ENCODE measurements at regions not wholly inside any gene's neighbourhood (a gene's known extent, or its start where the extent isn't known, plus 50 kb on each side); places are given as distances from the start of the nearest gene placed in this dataset.
A peak's percentile ranks its signal among the peaks of the same experiment; 100 is the strongest.

DNA sequence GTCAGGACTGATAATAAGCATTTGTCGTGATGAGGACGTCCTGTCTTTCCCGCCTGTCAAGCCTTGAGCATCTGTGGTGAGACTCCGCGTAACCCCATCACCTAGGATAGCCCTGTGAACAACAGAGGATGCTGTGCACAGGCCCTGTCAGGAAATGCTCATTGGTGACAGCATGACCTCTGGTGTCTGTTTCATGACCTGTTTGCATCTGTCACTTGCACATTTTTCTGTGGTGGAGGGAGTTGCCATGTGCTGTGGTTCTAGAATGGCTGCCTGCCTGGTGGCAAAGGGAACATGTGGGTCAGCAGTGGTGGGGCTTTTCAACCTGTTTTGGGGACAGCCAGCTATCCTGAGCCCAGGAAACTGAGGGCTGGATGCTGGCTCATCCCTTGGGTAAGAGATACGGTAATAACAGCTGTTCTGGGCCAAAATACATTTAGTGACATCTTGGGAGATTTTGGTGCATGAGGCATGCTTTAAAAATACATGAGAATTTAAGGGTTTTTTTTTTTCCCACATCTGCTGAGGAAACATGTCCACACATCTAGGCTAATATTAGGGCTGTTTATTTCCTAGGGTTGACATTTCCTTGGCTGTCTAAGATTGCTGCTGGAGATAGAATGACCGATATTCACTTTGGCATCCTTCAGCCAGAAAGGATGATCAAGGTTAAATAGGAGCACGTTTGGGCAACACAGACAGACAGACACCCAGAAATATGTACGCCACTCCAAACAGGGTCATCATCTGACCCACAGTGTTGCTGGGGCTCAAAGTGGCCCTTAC lies 52.9 kb downstream of the KCNC4 start:
- Mint-ChIP-seq H3K36me3 (ENCODE audit: low read depth) (no peaks in the 10 kb centered on the region), H3K4me1 (peaks cover 16% of the 10 kb centered on the region; the same call in 2 of the 3 replicates), H3K9me3 (no peaks in the 10 kb centered on the region), H3K4me3 (no peak overlapping the region), H3K27me3 (ENCODE audit: insufficient read depth, low read depth, poor library complexity) (no peaks in the 10 kb centered on the region), H3K27ac (no peak overlapping the region)
- no peaks in the 10 kb centered on the region for H3K79me2 ChIP-seq (replicated peaks; ENCODE audit: insufficient read depth)
- H3K27me3 ChIP-seq (ENCODE audit: insufficient read depth) = no peaks in the 10 kb centered on the region
- no peaks in the 10 kb centered on the region for H3K9me2 ChIP-seq (ENCODE audit: insufficient read depth)
- no peak overlapping the region for H2AFZ ChIP-seq
- no peaks in the 10 kb centered on the region for H3F3A ChIP-seq (replicated peaks; ENCODE audit: low read depth)
- H3K4me1 ChIP-seq (ENCODE audit: insufficient read depth) = peaks cover 5% of the 10 kb centered on the region; the same call in 1 of the 2 replicates
- H3K27ac ChIP-seq (ENCODE audit: low read depth) = no peak overlapping the region
- no peak overlapping the region for H3K4me3 ChIP-seq
- DNase-seq (ENCODE audit: low spot score) (no peak), ATAC-seq (no peak)
- no peaks in the 10 kb centered on the region for H3K36me3 ChIP-seq (ENCODE audit: insufficient read depth)
- no peak overlapping the region for H3K4me2 ChIP-seq
- H4K20me1 ChIP-seq (replicated peaks; ENCODE audit: insufficient read depth) = no peaks in the 10 kb centered on the region
- TF ChIP-seq, protein P1, sequence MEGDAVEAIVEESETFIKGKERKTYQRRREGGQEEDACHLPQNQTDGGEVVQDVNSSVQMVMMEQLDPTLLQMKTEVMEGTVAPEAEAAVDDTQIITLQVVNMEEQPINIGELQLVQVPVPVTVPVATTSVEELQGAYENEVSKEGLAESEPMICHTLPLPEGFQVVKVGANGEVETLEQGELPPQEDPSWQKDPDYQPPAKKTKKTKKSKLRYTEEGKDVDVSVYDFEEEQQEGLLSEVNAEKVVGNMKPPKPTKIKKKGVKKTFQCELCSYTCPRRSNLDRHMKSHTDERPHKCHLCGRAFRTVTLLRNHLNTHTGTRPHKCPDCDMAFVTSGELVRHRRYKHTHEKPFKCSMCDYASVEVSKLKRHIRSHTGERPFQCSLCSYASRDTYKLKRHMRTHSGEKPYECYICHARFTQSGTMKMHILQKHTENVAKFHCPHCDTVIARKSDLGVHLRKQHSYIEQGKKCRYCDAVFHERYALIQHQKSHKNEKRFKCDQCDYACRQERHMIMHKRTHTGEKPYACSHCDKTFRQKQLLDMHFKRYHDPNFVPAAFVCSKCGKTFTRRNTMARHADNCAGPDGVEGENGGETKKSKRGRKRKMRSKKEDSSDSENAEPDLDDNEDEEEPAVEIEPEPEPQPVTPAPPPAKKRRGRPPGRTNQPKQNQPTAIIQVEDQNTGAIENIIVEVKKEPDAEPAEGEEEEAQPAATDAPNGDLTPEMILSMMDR (conservative IDR thresholded peaks at IDR 0.05; ENCODE audit: low read depth in 2 of 2) = 0 out of 4 replicates have a peak, but pooled peaks of 1 of the 2 experiments have one; percentile 6
- TF ChIP-seq EZH2phosphoT487 (IDR thresholded peaks at IDR 0.05; ENCODE audit: unreplicated experiment) = no peak
- no peak for TF ChIP-seq CREB1 (CRISPR knock-in tag; IDR thresholded peaks at IDR 0.05; ENCODE audit: low read depth)

DNA sequence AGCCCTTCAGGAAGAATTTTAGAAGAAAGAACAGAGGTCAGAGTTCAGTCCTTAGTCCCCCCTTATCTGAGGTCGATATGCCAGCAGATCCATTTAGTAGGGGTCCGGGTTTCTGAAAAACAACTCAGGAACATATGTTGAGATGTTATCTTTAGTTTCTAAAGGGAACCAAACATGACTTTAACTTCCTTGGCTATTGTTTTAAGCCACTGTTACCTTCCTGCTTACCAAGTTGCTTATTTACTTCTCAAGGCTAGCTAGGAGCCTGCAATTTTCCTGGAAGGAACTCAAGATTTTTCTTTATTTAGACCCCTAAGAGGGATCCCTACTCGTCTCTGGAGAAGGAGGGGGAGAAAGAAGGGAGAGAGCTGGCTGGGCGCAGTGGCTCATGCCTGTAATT lies 54.3 kb downstream of the KCNC4 start:
- Mint-ChIP-seq H3K36me3 (ENCODE audit: low read depth) (no peaks in the 10 kb centered on the region), H3K27ac (no peak overlapping the region), H3K27me3 (ENCODE audit: insufficient read depth, low read depth, poor library complexity) (no peaks in the 10 kb centered on the region), H3K4me3 (no peak overlapping the region), H3K4me1 (peaks cover 16% of the 10 kb centered on the region; the same call in 2 of the 3 replicates), H3K9me3 (no peaks in the 10 kb centered on the region)
- Histone ChIP-seq H3K36me3 (ENCODE audit: insufficient read depth) (no peaks in the 10 kb centered on the region), H3K27me3 (ENCODE audit: insufficient read depth) (no peaks in the 10 kb centered on the region), H3F3A (replicated peaks; ENCODE audit: low read depth) (no peaks in the 10 kb centered on the region), H3K9me2 (ENCODE audit: insufficient read depth) (no peaks in the 10 kb centered on the region), H2AFZ (no peak overlapping the region), H3K27ac (ENCODE audit: low read depth) (no peak overlapping the region), H3K79me2 (replicated peaks; ENCODE audit: insufficient read depth) (no peaks in the 10 kb centered on the region), H3K4me3 (no peak overlapping the region), H3K4me1 (ENCODE audit: insufficient read depth) (peaks cover 5% of the 10 kb centered on the region; the same call in 1 of the 2 replicates), H4K20me1 (replicated peaks; ENCODE audit: insufficient read depth) (no peaks in the 10 kb centered on the region), H3K4me2 (no peak overlapping the region)
- no peak for DNase-seq (ENCODE audit: low spot score)
- no peak for ATAC-seq
- TF ChIP-seq ZNF331 (CRISPR knock-in tag; IDR thresholded peaks at IDR 0.05; ENCODE audit: low read depth) = no peak
- TF ChIP-seq NANOG (IDR thresholded peaks at IDR 0.05; ENCODE audit: borderline replicate concordance) = no peak
- TF ChIP-seq, protein P1 (conservative IDR thresholded peaks at IDR 0.05; ENCODE audit: low read depth in 2 of 2) = no peak
- no peak for TF ChIP-seq POLR2AphosphoS5 (IDR thresholded peaks at IDR 0.05; ENCODE audit: low read depth)
- TF ChIP-seq CREB1 (CRISPR knock-in tag; IDR thresholded peaks at IDR 0.05; ENCODE audit: low read depth) = no peak
